HepG2 (cell line): ENCODE measurements at regions not wholly inside any gene's neighbourhood (a gene's known extent, or its start where the extent isn't known, plus 50 kb on each side); places are given as distances from the start of the nearest gene placed in this dataset.

ENCODE experiments used
- ATAC-seq: fragments of 200-7000 bp; cut with Tn5 transposase; 3 replicates; pipeline ENCODE4 v1.9.1; 2020; ENCODE audit warnings: mild to moderate bottlenecking, moderate library complexity
- BruUV-seq: library from RNA; stranded (reverse); fragments of 400-500 nt; replicated peaks from 2 replicates; lab custom pipeline; 2021; lab: Mats Ljungman, UMichigan
- CTCF ChIA-PET: fragments of 300-600 bp; formaldehyde crosslinking; extraction: SDS; loops from one replicate; lab custom pipeline; 2021; ENCODE audit warnings: low total read pairs, inconsistent platforms, low intra/inter-chr PET ratio; lab: Yijun Ruan, JAX
- POLR2A ChIA-PET: fragments of 350-600 bp; sonication (Branson Sonifier 250); formaldehyde crosslinking; loops from one replicate; lab custom pipeline; 2020; ENCODE audit warnings: antibody characterized with exemption, inconsistent platforms; lab: Yijun Ruan, JAX
- DNase-seq: peaks from one replicate; pipeline ENCODE4 v3.0.0-alpha.2; 2015; ENCODE audit warnings: low spot score
- FAIRE-seq: peaks from 3 replicates; lab custom pipeline; 2011; peaks lifted over from hg19 to GRCh38; lab: Jason Lieb, UNC
- H2AFZ ChIP-seq: one replicate; pipeline ENCODE4 v1.6.1; 2011; ENCODE audit warnings: low read length, inconsistent platforms
- H3K27ac ChIP-seq: fragments of 300-600 bp; 3 replicates; pipeline ENCODE4 v1.8.0; 2011; ENCODE audit warnings: mixed run types, mild to moderate bottlenecking, mixed read lengths, low read length, inconsistent platforms; ENCODE audit not compliant: insufficient read depth; ENCODE audit errors: extremely low read length
- H3K27me3 ChIP-seq, 2 experiments: fragments of 200-600 bp in 1 of 2; 2 replicates in 1 of 2; 3 replicates in 1 of 2; pipeline versions ENCODE4 v1.6.0 to v1.8.0; 2011; ENCODE audit warnings: low read length in 2 of 2, mild to moderate bottlenecking in 2 of 2, moderate library complexity in 2 of 2, inconsistent platforms in 1 of 2; ENCODE audit not compliant: insufficient read depth in 2 of 2, control insufficient read depth in 1 of 2
- H3K36me3 ChIP-seq, 2 experiments: fragments of 200-600 bp in 1 of 2; replicated peaks in 1 of 2; 2 replicates in 1 of 2; 3 replicates in 1 of 2; pipeline versions ENCODE4 v1.5.1 to v1.8.0; 2011; ENCODE audit warnings: low read length in 2 of 2, inconsistent platforms in 1 of 2; ENCODE audit not compliant: insufficient read depth in 2 of 2, control insufficient read depth in 1 of 2
- H3K4me1 ChIP-seq: 2 replicates; pipeline ENCODE4 v1.5.1; 2012; ENCODE audit warnings: low read length, inconsistent platforms; ENCODE audit not compliant: insufficient read depth
- H3K4me2 ChIP-seq: 2 replicates; pipeline ENCODE4 v1.6.0; 2011; ENCODE audit warnings: low read depth, low read length, inconsistent platforms
- H3K4me3 ChIP-seq, 3 experiments: fragments of 200-600 bp in 1 of 3; sonication (generic), shearing (Covaris generic) in 1 of 3; replicated peaks in 1 of 3; 2 replicates each; pipeline ENCODE4 v1.5.1; 2011 to 2016; ENCODE audit warnings: low read length in 3 of 3, inconsistent platforms in 2 of 3, low read depth in 2 of 3, mild to moderate bottlenecking in 2 of 3, control low read depth in 1 of 3, mixed read lengths in 1 of 3; ENCODE audit not compliant: insufficient read depth in 1 of 3
- H3K79me2 ChIP-seq: one replicate; pipeline ENCODE4 v1.6.1; 2011; ENCODE audit warnings: low read length, inconsistent platforms; ENCODE audit not compliant: insufficient read depth
- H3K9ac ChIP-seq: 2 replicates; pipeline ENCODE4 v1.6.0; 2011; ENCODE audit warnings: mild to moderate bottlenecking, low read depth, low read length, inconsistent platforms; ENCODE audit not compliant: insufficient read depth
- H3K9me3 ChIP-seq: 2 replicates; pipeline ENCODE4 v1.5.1; 2012; ENCODE audit warnings: mild to moderate bottlenecking, low read length
- H4K20me1 ChIP-seq: 2 replicates; pipeline ENCODE4 v1.6.0; 2011; ENCODE audit warnings: inconsistent platforms, mild to moderate bottlenecking, low read length, moderate library complexity; ENCODE audit not compliant: insufficient read depth
- FUBP1 ChIP-seq: sonication (generic); formaldehyde crosslinking; IDR thresholded peaks from 2 replicates; pipeline ENCODE4 v1.5.1; 2020; ENCODE audit warnings: missing genetic modification reagents, mild to moderate bottlenecking, borderline replicate concordance
- HBP1 ChIP-seq: IDR thresholded peaks from 2 replicates; pipeline ENCODE4 v1.6.1; 2016; ENCODE audit warnings: low read depth, control low read depth
- MTA3 ChIP-seq: sonication (generic); formaldehyde crosslinking; IDR thresholded peaks from 2 replicates; pipeline ENCODE4 v1.4.0; 2020; ENCODE audit warnings: missing genetic modification reagents
- NCOA2 ChIP-seq: sonication (generic); formaldehyde crosslinking; IDR thresholded peaks from 2 replicates; pipeline ENCODE4 v1.8.0; 2022; ENCODE audit warnings: inconsistent platforms
- NFATC3 ChIP-seq: sonication (generic); formaldehyde crosslinking; IDR thresholded peaks from 2 replicates; pipeline ENCODE4 v1.5.1; 2020; ENCODE audit warnings: mild to moderate bottlenecking, missing genetic modification reagents
- POGZ ChIP-seq: sonication (generic); formaldehyde crosslinking; IDR thresholded peaks from 2 replicates; pipeline ENCODE4 v1.4.0; 2020; ENCODE audit warnings: mild to moderate bottlenecking, missing genetic modification reagents
- PRDM10 ChIP-seq: sonication (generic); formaldehyde crosslinking; IDR thresholded peaks from 2 replicates; pipeline ENCODE4 v1.4.0; 2020; ENCODE audit warnings: low read depth, missing genetic modification reagents
- RCOR2 ChIP-seq: IDR thresholded peaks from 2 replicates; pipeline ENCODE4 v1.6.1; 2016; ENCODE audit warnings: missing biosample characterization, missing genetic modification reagents
- SKIL ChIP-seq: sonication (generic); formaldehyde crosslinking; IDR thresholded peaks from 2 replicates; pipeline ENCODE4 v1.8.0; 2022; ENCODE audit warnings: missing genetic modification reagents, mild to moderate bottlenecking, moderate library complexity, borderline replicate concordance
- SMYD3 ChIP-seq: sonication (generic); formaldehyde crosslinking; IDR thresholded peaks from 2 replicates; pipeline ENCODE4 v1.8.1; 2023; ENCODE audit warnings: mild to moderate bottlenecking, missing genetic modification reagents
- SP5 ChIP-seq: IDR thresholded peaks from 2 replicates; pipeline ENCODE4 v1.6.1; 2016; ENCODE audit warnings: low read depth, borderline replicate concordance
- TEAD2 ChIP-seq: sonication (generic); formaldehyde crosslinking; IDR thresholded peaks from 2 replicates; pipeline ENCODE4 v1.9.0; 2021; ENCODE audit warnings: missing genetic modification reagents
- TRAFD1 ChIP-seq: sonication (generic); formaldehyde crosslinking; IDR thresholded peaks from 2 replicates; pipeline ENCODE4 v1.5.1; 2020; ENCODE audit warnings: missing genetic modification reagents, mild to moderate bottlenecking, borderline replicate concordance
- ZNF350 ChIP-seq: sonication (generic); formaldehyde crosslinking; IDR thresholded peaks from 2 replicates; pipeline ENCODE4 v1.4.0; 2020; ENCODE audit warnings: mild to moderate bottlenecking, low read depth, missing genetic modification reagents, borderline replicate concordance
- ZNF44 ChIP-seq: sonication (generic); formaldehyde crosslinking; IDR thresholded peaks from 2 replicates; pipeline ENCODE4 v1.5.1; 2020; ENCODE audit warnings: mild to moderate bottlenecking, missing genetic modification reagents
- ZNF557 ChIP-seq: sonication (generic); formaldehyde crosslinking; IDR thresholded peaks from 2 replicates; pipeline ENCODE4 v1.4.0; 2020; ENCODE audit warnings: missing genetic modification reagents
- in situ Hi-C: cut with HindIII; loops from 2 replicates; pipeline ENCODE4 v1.10.0; 2017; ENCODE audit warnings: low pct_unique_long_range_greater_than_20kb; ENCODE audit not compliant: extremely low pct_ligation_motif_present
- intact Hi-C: fragments of 100-400 bp; cut with micrococcal nuclease; formaldehyde crosslinking; loops from one replicate; pipeline ENCODE4 v1.10.0; 2022; ENCODE audit not compliant: unreplicated experiment

GRCh38 chr4:11182031-11182430 lies 246.7 kb downstream of the HS3ST1 start:
- BruUV-seq: no TSS peak
- Histone ChIP-seq H3K36me3 (no peaks in the 10 kb centered on the region), H2AFZ (no peak overlapping the region), H3K27me3 (no peaks in the 10 kb centered on the region), H3K4me2 (no peak overlapping the region), H4K20me1 (no peaks in the 10 kb centered on the region), H3K79me2 (no peaks in the 10 kb centered on the region), H3K9me3 (peaks cover 73% of the 10 kb centered on the region), H3K9ac (no peak overlapping the region), H3K4me1 (no peaks in the 10 kb centered on the region), H3K27ac (no peak overlapping the region), H3K4me3 (no peak overlapping the region)
- intact Hi-C loops (no loop called here), in situ Hi-C loops (no loop called here)
- POLR2A ChIA-PET: no interaction called here
- no peak for ATAC-seq
- FAIRE-seq: no peak
- no peak for DNase-seq
- CTCF ChIA-PET: no interaction called here
- no peak for TF ChIP-seq HBP1
- no peak for TF ChIP-seq SKIL (CRISPR knock-in tag)
- no peak for TF ChIP-seq FUBP1 (CRISPR knock-in tag)
- no peak for TF ChIP-seq MTA3 (CRISPR knock-in tag)
- TF ChIP-seq ZNF557 (CRISPR knock-in tag): no peak
- no peak for TF ChIP-seq TEAD2 (CRISPR knock-in tag)
- TF ChIP-seq TRAFD1: no peak
- TF ChIP-seq SP5 (CRISPR knock-in tag): no peak
- no peak for TF ChIP-seq SMYD3 (CRISPR knock-in tag)
- TF ChIP-seq NCOA2 (CRISPR knock-in tag): no peak
- TF ChIP-seq PRDM10 (CRISPR knock-in tag): no peak
- TF ChIP-seq RCOR2 (CRISPR knock-in tag): no peak
- TF ChIP-seq ZNF44 (CRISPR knock-in tag): no peak
- TF ChIP-seq POGZ: no peak
- no peak for TF ChIP-seq NFATC3
- no peak for TF ChIP-seq ZNF350 (CRISPR knock-in tag)
